ENCODE measurements at regions not wholly inside any gene's neighbourhood (a gene's known extent, or its start where the extent isn't known, plus 50 kb on each side); places are given as distances from the start of the nearest gene placed in this dataset.

DNA sequence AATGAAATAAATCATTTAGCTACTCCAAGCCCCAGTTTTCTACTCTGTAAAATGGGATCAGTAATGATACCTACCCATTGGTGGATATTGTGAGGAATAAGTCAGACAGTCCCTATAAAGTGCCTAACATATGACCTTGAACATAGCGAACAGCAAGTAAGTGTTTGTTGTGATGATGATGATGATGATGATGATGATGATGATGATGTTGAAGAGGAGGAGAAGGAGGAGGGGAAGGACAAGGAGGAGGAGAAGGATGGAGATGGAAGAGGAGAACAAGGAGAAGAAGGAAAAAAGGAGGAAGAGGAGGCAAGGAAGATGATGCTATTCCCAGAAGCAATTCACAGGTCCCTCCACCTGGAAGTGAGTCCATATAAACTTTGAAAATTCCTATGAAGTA, 264.3 kb downstream of the MAFB start:
- no peak for TF ChIP-seq CTCF (IDR thresholded peaks at IDR 0.05; ENCODE audit: low read depth, low read length, poor library complexity, severe bottlenecking)
- no peak for TF ChIP-seq EZH2phosphoT487 (IDR thresholded peaks at IDR 0.05; ENCODE audit: borderline replicate concordance, low read length)

All from DOHH2 (cell line).